ENCODE measurements at regions not wholly inside any gene's neighbourhood (a gene's known extent, or its start where the extent isn't known, plus 50 kb on each side); places are given as distances from the start of the nearest gene placed in this dataset.
"Not testable (repeated sequence)": the region's sequence is repeated elsewhere in the genome, so short reads cannot be mapped to it uniquely, and the experiment has no call there.

DNA sequence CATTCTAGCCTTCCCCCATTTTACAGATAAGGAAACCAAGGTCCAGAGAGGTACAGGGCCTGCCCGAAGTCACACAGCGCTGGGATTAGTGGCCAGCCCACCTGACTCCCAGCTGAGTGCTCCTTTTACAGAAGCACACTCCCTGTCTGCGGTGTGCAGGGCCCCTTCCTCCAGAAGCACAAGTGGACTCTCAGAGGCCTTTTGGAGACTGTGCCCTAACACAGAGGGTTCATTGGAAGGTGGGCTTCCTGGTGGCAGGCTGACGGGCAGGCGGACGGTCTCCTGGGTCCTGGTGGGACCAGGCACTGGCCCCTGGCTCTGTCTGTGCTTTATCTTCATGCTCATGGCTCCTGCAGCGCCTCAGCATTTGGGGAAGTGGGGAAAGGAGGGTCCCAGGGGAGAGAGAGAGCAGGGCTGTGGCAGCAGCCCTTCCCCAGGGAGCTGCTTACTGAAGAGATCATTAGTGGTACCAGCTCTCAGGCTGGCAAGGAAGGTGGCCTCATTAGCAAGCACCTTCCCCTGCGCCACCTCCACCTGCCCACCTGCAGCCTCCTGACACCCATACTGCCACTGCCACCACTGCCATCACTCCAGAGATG lies 83.1 kb upstream of the GOLGA6L4 start:
- not testable (repeated sequence) for TF ChIP-seq ZNF274 (IDR thresholded peaks at IDR 0.05; ENCODE audit: low read depth, low read length); YY1 (IDR thresholded peaks at IDR 0.05; ENCODE audit: insufficient read depth, insufficient read length); SUZ12 (IDR thresholded peaks at IDR 0.05; ENCODE audit: extremely low read depth, insufficient read depth, insufficient read length)
